ENCODE measurements at regions not wholly inside any gene's neighbourhood (a gene's known extent, or its start where the extent isn't known, plus 50 kb on each side); places are given as distances from the start of the nearest gene placed in this dataset.

DNA sequence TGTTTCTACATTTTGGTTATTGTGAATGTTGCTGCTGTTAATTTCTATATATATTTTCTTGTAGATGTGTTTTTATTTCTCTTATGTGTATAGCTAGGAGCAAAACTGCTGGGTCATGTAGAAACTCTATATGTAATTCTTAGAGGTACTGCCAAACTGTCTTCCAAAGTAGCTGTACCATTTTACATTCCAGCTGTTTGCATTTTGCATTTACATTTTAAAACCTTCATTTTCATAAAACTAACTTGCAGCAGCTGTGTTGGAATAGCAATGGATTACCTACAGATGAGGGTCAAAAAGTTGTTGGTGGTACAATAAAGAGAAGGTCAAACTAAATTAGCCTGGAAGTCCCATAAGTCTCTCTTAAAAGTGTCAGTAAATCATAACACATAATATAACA, 1109.7 kb downstream of the FLRT2 start:
- H3K9me1 ChIP-seq (replicated peaks; ENCODE audit: control insufficient read depth, extremely low read depth, insufficient read depth, low read length) = no peaks in the 10 kb centered on the region
- intact Hi-C loops (cut with micrococcal nuclease) = no loop called here
- H2AFZ ChIP-seq (ENCODE audit: low read depth, low read length) = no peak overlapping the region
- dilution Hi-C loops (cut with MboI; ENCODE audit: extremely low pct_ligation_motif_present, low sequenced_read_pairs) = no loop called here
- H3K27ac ChIP-seq (ENCODE audit: insufficient read depth, low read depth, low read length) = no peak overlapping the region
- H3K79me2 ChIP-seq (ENCODE audit: control insufficient read depth, insufficient read depth, low read length) = no peaks in the 10 kb centered on the region
- no peaks in the 10 kb centered on the region for H4K20me1 ChIP-seq (replicated peaks; ENCODE audit: control insufficient read depth, extremely low read depth, insufficient read depth, low read length)
- FAIRE-seq = no peak
- H3K9ac ChIP-seq (replicated peaks; ENCODE audit: extremely low read depth, insufficient read depth, low read length) = no peak overlapping the region
- CTCF ChIA-PET = no interaction called here
- no peaks in the 10 kb centered on the region for H3K36me3 ChIP-seq (ENCODE audit: control insufficient read depth in 2 of 2, extremely low read depth in 1 of 2, insufficient read depth in 2 of 2, low read length in 2 of 2)
- BruUV-seq (replicated peaks) = no TSS peak
- H3K4me2 ChIP-seq (ENCODE audit: insufficient read depth, low read length) = no peak overlapping the region
- no peaks in the 10 kb centered on the region for H3K4me1 ChIP-seq (ENCODE audit: control insufficient read depth, extremely low read depth, insufficient read depth, low read length)
- no peak for TF ChIP-seq JUN (IDR thresholded peaks at IDR 0.05; ENCODE audit: borderline replicate concordance, insufficient read depth, insufficient read length, low read depth)
- TF ChIP-seq MYC (IDR thresholded peaks at IDR 0.05; ENCODE audit: low read depth, low read length) = no peak
- no peak for TF ChIP-seq GATA2 (IDR thresholded peaks at IDR 0.05; ENCODE audit: insufficient read depth, insufficient read length, low read depth, low read length)
- TF ChIP-seq, protein P1, sequence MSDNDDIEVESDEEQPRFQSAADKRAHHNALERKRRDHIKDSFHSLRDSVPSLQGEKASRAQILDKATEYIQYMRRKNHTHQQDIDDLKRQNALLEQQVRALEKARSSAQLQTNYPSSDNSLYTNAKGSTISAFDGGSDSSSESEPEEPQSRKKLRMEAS (IDR thresholded peaks at IDR 0.05; ENCODE audit: insufficient read depth, insufficient read length) = no peak
- no peak for TF ChIP-seq EZH2 (IDR thresholded peaks at IDR 0.05; ENCODE audit: borderline replicate concordance, low read depth, low read length, severe bottlenecking)
- TF ChIP-seq POLR2AphosphoS5 (IDR thresholded peaks at IDR 0.05; ENCODE audit: insufficient read depth, low read depth, low read length) = no peak
- no peak for TF ChIP-seq CTCF (IDR thresholded peaks at IDR 0.05; ENCODE audit: extremely low read depth in 1 of 2, insufficient read depth in 1 of 2, low read depth in 1 of 2, low read length in 2 of 2)
- TF ChIP-seq POLR2A (IDR thresholded peaks at IDR 0.05; ENCODE audit: low read depth, low read length) = no peak
- TF ChIP-seq FOS (IDR thresholded peaks at IDR 0.05; ENCODE audit: borderline replicate concordance, insufficient read depth, low read length) = no peak
- H3K4me3 ChIP-seq (replicated peaks in 1 of 3; ENCODE audit: insufficient read depth in 1 of 3, low read depth in 1 of 3, low read length in 3 of 3) = no peak overlapping the region
- no peaks in the 10 kb centered on the region for H3K9me3 ChIP-seq (replicated peaks; ENCODE audit: control insufficient read depth, insufficient read depth, low read length)
- H3K27me3 ChIP-seq (ENCODE audit: control insufficient read depth in 2 of 2, insufficient read depth in 2 of 2, low read length in 2 of 2) = no peaks in the 10 kb centered on the region
- DNase-seq (ENCODE audit: low read depth, low spot score) = no peak
- POLR2A ChIA-PET = no interaction called here
